ENCODE measurements at regions not wholly inside any gene's neighbourhood (a gene's known extent, or its start where the extent isn't known, plus 50 kb on each side); places are given as distances from the start of the nearest gene placed in this dataset.

GRCh38 chr12:19575337-19576243 lies 136.3 kb downstream of the AEBP2 start:
- H3K4me2 ChIP-seq (ENCODE audit: extremely low read depth, insufficient read depth, low read length) = peak overlapping the region; percentile 52
- no peak overlapping the region for H3K9ac ChIP-seq (ENCODE audit: insufficient read depth, low read length)
- peak; percentile 60 to 84 for DNase-seq (ENCODE audit: low read depth in 2 of 2)
- peak overlapping the region; percentile 7 for H3K27ac ChIP-seq (ENCODE audit: insufficient read depth, low read length)
- H3K9me3 ChIP-seq (ENCODE audit: control insufficient read depth, insufficient read depth, low read depth, low read length) = no peaks in the 10 kb centered on the region
- H4K20me1 ChIP-seq (ENCODE audit: control insufficient read depth, extremely low read depth, insufficient read depth, low read length) = no peaks in the 10 kb centered on the region
- H2AFZ ChIP-seq (ENCODE audit: low read length) = no peak overlapping the region
- peaks cover 13% of the 10 kb centered on the region for H3K4me1 ChIP-seq (ENCODE audit: control insufficient read depth, extremely low read depth, insufficient read depth, low read length)
- no peak overlapping the region for H3K4me3 ChIP-seq (replicated peaks in 1 of 4; ENCODE audit: control extremely low read depth in 1 of 4, insufficient read depth in 1 of 4, low read depth in 3 of 4, low read length in 4 of 4)
- H3K36me3 ChIP-seq (ENCODE audit: control insufficient read depth, insufficient read depth, low read length) = no peaks in the 10 kb centered on the region
- no peaks in the 10 kb centered on the region for H3K79me2 ChIP-seq (ENCODE audit: control insufficient read depth, insufficient read depth, low read length)
- no peak for TF ChIP-seq EZH2 (IDR thresholded peaks at IDR 0.05; ENCODE audit: low read length, missing control alignments)
- no peak for TF ChIP-seq CTCF (conservative IDR thresholded peaks at IDR 0.05 in 1 of 2, IDR thresholded peaks at IDR 0.05 in 1 of 2; ENCODE audit: low read depth in 1 of 2, low read length in 2 of 2)
- no peaks in the 10 kb centered on the region for H3K27me3 ChIP-seq (ENCODE audit: control insufficient read depth, insufficient read depth, low read length)

- no peaks in the 10 kb centered on the region for H3K79me2 ChIP-seq (ENCODE audit: control insufficient read depth, insufficient read depth, low read length)
- TF ChIP-seq CTCF (conservative IDR thresholded peaks at IDR 0.05 in 1 of 2, IDR thresholded peaks at IDR 0.05 in 1 of 2; ENCODE audit: low read depth in 1 of 2, low read length in 2 of 2) (no peak), EZH2 (IDR thresholded peaks at IDR 0.05; ENCODE audit: low read length, missing control alignments) (no peak)
- H3K27ac ChIP-seq (ENCODE audit: insufficient read depth, low read length) = no peak overlapping the region
- H3K36me3 ChIP-seq (ENCODE audit: control insufficient read depth, insufficient read depth, low read length) = no peaks in the 10 kb centered on the region
- no peak overlapping the region for H3K4me2 ChIP-seq (ENCODE audit: extremely low read depth, insufficient read depth, low read length)
- H3K4me3 ChIP-seq (replicated peaks in 1 of 4; ENCODE audit: control extremely low read depth in 1 of 4, insufficient read depth in 1 of 4, low read depth in 3 of 4, low read length in 4 of 4) = no peak overlapping the region
- H3K9me3 ChIP-seq (ENCODE audit: control insufficient read depth, insufficient read depth, low read depth, low read length) = no peaks in the 10 kb centered on the region
- peak in 1 of 2 donors; percentile 77 for DNase-seq (ENCODE audit: low read depth in 2 of 2)
- H4K20me1 ChIP-seq (ENCODE audit: control insufficient read depth, extremely low read depth, insufficient read depth, low read length) = no peaks in the 10 kb centered on the region
- no peaks in the 10 kb centered on the region for H3K27me3 ChIP-seq (ENCODE audit: control insufficient read depth, insufficient read depth, low read length)
- H3K9ac ChIP-seq (ENCODE audit: insufficient read depth, low read length) = no peak overlapping the region
- H2AFZ ChIP-seq (ENCODE audit: low read length) = no peak overlapping the region
- H3K4me1 ChIP-seq (ENCODE audit: control insufficient read depth, extremely low read depth, insufficient read depth, low read length) = peaks cover 13% of the 10 kb centered on the region
Observed at GRCh38 chr12:19576506-19577280, 137.4 kb downstream of the AEBP2 start.

- H2AFZ ChIP-seq (ENCODE audit: low read length) = no peak overlapping the region
Observed at GRCh38 chr12:19577281-19577530, 137.9 kb downstream of the AEBP2 start.

More at GRCh38 chr12:19577281-19577530, 137.9 kb downstream of the AEBP2 start:
- TF ChIP-seq EZH2 (IDR thresholded peaks at IDR 0.05; ENCODE audit: low read length, missing control alignments) = no peak
- no peak for TF ChIP-seq CTCF (conservative IDR thresholded peaks at IDR 0.05 in 1 of 2, IDR thresholded peaks at IDR 0.05 in 1 of 2; ENCODE audit: low read depth in 1 of 2, low read length in 2 of 2)
- Histone ChIP-seq H3K4me1 (ENCODE audit: control insufficient read depth, extremely low read depth, insufficient read depth, low read length) (peaks cover 13% of the 10 kb centered on the region), H3K4me3 (replicated peaks in 1 of 4; ENCODE audit: control extremely low read depth in 1 of 4, insufficient read depth in 1 of 4, low read depth in 3 of 4, low read length in 4 of 4) (no peak overlapping the region), H3K9ac (ENCODE audit: insufficient read depth, low read length) (no peak overlapping the region), H3K4me2 (ENCODE audit: extremely low read depth, insufficient read depth, low read length) (no peak overlapping the region), H3K36me3 (ENCODE audit: control insufficient read depth, insufficient read depth, low read length) (no peaks in the 10 kb centered on the region), H3K79me2 (ENCODE audit: control insufficient read depth, insufficient read depth, low read length) (no peaks in the 10 kb centered on the region), H3K27ac (ENCODE audit: insufficient read depth, low read length) (no peak overlapping the region), H4K20me1 (ENCODE audit: control insufficient read depth, extremely low read depth, insufficient read depth, low read length) (no peaks in the 10 kb centered on the region), H3K9me3 (ENCODE audit: control insufficient read depth, insufficient read depth, low read depth, low read length) (no peaks in the 10 kb centered on the region), H3K27me3 (ENCODE audit: control insufficient read depth, insufficient read depth, low read length) (no peaks in the 10 kb centered on the region)
- DNase-seq (ENCODE audit: low read depth in 2 of 2) = no peak

Data from fibroblast of lung (primary cell).